GM12873 (cell line): ENCODE measurements at regions not wholly inside any gene's neighbourhood (a gene's known extent, or its start where the extent isn't known, plus 50 kb on each side); places are given as distances from the start of the nearest gene placed in this dataset.

ENCODE experiments used
- TF ChIP-seq, protein P1 (sequence below): IDR thresholded peaks from 2 replicates; pipeline ENCODE4 v1.5.1; 2012; ENCODE audit warnings: low read depth, mild to moderate bottlenecking, moderate library complexity, low read length, control low read depth; ENCODE audit not compliant: insufficient read depth; ENCODE audit errors: missing control alignments

DNA sequence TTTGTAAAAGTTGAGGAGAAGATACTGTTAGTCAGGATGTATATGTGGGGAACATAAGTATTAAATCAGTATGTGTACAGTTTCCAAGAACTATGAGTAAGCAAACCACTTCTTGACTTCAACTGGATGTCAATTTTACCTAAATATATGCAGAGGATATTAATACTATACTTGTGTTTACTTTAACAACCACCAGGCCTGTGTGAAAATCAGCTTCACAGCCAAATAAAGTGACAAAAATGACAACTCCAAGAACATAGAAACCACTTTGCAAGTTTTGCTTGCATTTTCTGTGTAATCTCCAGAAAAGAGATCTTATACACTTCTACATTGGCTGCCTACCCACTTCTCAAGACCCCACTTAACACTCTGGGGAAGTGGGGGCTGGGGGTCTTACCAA is 293.3 kb upstream of the RORA start:
- TF ChIP-seq, protein P1, sequence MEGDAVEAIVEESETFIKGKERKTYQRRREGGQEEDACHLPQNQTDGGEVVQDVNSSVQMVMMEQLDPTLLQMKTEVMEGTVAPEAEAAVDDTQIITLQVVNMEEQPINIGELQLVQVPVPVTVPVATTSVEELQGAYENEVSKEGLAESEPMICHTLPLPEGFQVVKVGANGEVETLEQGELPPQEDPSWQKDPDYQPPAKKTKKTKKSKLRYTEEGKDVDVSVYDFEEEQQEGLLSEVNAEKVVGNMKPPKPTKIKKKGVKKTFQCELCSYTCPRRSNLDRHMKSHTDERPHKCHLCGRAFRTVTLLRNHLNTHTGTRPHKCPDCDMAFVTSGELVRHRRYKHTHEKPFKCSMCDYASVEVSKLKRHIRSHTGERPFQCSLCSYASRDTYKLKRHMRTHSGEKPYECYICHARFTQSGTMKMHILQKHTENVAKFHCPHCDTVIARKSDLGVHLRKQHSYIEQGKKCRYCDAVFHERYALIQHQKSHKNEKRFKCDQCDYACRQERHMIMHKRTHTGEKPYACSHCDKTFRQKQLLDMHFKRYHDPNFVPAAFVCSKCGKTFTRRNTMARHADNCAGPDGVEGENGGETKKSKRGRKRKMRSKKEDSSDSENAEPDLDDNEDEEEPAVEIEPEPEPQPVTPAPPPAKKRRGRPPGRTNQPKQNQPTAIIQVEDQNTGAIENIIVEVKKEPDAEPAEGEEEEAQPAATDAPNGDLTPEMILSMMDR, result no peak

DNA sequence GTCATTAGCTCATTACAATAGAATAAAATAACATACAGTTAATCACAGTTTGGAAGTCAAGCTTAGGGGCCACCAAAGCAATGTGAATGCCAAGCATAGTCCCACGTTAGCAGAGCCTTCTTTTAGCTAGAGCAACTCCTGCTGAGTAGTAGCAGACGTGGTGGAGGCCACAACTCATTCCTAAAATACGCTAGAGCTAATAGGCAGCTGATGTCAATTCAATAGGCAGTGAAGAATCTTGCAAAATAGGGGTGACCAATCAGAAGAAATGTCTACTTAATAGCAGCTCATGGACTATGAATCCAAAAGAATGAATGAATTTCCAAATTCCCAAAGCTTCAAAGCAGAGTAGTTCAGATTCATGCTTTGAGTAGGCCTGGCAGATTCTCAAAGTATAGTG is 292.9 kb upstream of the RORA start:
- TF ChIP-seq, protein P1, result no peak

DNA sequence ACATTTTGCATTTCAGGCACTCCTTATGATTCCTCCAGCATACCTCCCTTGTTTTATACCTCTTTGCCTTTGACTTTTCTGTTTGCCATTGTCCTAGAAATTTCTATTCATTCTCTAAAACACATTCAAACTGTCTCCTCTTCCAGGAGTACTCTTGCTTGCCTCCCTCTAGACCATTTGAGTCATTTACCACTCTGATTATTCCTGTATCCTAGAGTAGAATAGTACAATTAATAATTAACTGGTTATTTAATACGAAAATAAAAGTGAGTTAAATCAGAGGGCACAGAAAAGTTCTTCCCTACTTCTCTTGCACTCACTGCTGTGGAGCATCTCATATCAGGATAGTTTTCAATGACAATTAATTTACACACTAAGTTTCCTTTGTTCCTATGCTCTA is 290.2 kb upstream of the RORA start:
- TF ChIP-seq, protein P1, result no peak

DNA sequence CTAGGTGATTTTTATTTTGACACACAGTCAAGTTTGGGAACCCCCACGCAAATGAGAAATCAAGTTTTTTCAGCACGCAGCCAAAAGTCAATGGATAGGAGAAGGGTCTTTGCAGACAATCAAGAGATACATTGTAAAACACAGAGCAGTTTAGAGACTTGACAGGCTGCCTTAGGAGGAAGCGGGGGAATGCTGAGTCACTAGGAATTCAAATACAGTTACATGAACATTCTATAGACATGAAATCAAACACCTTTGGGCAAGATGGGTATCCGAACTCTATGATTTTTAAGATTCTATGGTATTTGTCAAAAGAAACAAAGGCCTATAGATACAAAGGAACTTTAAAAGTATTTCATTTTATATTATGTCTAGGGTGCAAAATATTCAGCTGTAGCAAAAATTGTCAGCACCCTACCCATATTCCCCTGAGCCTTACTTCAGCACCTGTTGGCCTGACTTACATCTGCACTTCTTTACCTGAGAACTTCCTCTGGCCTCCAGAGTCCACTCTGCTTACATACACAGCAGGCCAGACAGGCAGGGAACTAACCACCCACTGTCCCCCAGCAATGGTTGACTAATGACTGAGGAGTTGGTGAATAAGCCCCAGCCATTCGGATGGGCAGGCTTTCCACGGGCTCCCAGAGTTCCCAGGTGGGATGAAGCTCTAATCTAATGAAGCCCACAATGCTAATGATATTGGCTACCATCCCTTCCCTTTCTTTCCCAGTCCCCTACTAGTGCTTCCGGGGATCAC is 289.3 kb upstream of the RORA start:
- TF ChIP-seq, protein P1, result no peak

DNA sequence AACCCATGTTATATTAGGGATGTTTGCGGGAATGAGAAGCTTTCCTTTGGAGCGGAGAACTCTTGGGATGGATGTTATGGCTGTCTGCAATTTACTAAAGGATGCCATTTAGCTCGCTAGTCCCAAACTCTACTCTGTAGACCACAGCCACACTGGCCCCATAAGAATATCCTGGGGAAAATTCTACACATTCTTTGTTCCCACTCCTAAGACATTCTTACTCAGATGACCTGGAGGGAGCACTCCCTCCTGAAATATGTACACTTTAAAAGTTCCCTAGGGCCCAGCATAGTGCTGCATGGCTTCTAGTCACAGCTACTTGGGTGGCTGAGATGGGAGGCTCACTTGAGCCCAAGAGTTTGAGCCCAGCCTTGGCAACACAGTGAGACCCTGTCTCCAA is 288.7 kb upstream of the RORA start:
- TF ChIP-seq, protein P1, result no peak

DNA sequence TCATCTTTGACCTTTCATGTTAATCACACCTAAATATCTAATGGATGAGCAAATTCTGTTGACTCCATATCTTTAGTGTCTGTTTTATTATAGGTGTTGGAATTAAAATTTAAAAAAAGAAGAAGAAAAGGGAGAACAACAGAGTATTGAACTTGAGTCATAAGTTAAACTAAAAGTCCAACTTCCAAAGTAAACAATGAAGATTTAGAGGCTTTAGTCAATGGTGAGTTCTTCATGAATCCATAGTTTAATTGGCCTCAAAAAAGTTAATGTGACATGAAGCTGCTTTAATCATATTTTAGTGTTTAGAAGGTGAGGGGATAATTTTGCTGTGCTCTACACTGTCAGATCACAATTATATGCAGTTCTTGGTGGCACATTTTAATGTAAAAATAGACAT is 288.2 kb upstream of the RORA start:
- TF ChIP-seq, protein P1, result no peak

DNA sequence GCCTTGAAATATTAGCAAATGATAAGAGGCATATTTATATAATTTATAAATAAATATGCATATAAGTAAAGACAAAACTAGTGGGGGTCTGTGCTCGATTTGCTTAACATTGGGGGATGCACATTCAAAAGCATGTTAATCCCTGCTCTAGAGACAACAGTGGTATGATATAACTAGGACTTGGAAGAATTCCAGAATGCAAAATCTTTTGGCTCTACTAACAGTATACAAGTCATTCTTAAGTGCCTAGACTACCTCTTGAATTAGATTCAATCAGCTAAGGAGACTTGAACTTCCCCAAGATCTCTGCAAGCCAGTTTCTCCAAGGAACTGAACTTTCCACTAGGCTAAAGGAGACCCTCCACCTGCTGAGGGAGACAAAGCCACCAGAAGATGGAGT is 282.7 kb upstream of the RORA start:
- TF ChIP-seq, protein P1, result no peak
